Right hindlimb (tissue), 1 donor: ENCODE measurements at regions not wholly inside any gene's neighbourhood (a gene's known extent, or its start where the extent isn't known, plus 50 kb on each side); places are given as distances from the start of the nearest gene placed in this dataset.

Experiments
- DNase-seq: peaks from one replicate; pipeline ENCODE4 v3.0.0-alpha.2; 2018

DNA sequence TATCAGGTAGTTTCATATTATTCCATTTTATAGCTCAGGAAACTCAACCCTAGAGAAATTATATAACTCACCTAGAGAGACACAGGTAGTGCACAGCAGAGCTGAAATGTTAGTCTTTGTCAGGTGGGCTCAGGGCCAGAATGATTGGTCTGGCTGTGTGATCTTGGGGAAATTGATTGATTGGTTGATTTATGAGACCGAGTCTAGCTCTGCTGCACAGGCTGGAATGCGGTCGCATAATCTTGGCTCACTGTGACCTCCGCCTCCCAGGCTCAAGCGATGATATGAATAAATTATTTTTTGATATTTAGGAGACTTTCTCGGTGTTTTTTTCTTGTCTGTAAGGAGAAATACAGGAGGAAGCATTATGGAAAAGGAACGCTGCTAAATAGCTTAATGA, 239.9 kb upstream of the SLC10A2 start:
- no peak for DNase-seq

DNA sequence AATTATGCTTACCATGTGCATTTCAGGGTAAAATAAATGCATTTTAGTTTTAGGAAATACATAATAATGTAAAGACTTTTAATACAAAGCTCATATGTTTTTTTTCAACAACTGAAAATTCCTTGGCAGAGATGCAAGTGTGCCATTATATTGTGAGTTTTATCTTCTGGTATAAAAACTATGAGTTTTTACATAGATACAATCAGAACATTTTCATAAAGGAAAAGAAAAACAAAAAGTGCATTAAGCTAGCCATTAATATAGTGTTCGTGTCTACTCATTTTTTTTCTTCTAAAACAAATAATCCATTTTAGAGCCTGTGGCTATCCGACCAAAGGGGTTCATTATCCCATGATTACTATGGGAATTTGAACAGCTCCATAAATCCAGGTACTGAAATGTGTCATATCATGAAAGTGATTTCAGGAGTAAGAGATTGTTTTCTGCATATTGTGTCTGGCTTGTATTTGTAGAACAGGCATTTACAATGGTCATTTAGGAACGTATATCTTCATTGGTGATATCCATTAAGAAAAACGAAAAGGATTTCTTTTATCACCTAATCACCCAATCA, 236.9 kb upstream of the SLC10A2 start:
- no peak for DNase-seq

DNA sequence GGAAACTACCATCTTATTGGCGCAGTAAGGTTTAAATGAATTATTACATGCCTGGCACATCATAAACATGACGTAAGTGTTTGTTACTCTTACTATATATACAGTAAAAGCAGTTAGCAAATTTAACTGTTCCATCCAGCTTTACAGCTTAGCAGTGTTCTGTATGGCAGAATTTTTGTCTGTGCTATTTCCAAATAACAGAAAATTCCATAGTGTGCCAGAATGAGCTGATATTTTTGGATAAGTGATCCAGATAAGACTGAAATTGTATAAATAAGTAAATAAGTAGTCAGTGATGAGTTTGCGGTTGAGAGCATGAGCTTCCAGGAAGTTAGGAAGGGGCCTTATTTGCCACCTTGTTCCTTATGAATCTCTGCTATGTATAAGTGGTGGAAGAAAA, 236.5 kb upstream of the SLC10A2 start:
- no peak for DNase-seq

DNA sequence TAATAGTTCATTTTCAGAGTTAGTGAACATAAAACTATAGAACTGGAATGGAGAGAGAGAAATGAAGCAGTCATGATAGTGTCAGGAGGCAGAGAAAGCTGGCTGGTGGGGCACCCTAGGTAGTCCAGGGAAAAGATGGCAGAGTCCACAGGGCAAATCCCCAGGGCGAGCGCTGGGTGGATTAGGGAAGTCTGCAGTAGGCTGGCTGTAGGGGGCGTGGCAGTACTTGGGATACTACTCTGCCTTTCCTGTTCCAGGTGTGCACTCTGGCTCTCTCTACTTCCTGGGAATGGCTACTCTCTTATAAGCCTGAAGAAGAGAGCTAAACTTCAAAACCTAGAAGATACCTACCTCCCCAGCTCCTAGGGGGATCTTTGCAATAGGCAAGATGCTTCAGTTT, 232.9 kb upstream of the SLC10A2 start:
- DNase-seq: no peak

DNA sequence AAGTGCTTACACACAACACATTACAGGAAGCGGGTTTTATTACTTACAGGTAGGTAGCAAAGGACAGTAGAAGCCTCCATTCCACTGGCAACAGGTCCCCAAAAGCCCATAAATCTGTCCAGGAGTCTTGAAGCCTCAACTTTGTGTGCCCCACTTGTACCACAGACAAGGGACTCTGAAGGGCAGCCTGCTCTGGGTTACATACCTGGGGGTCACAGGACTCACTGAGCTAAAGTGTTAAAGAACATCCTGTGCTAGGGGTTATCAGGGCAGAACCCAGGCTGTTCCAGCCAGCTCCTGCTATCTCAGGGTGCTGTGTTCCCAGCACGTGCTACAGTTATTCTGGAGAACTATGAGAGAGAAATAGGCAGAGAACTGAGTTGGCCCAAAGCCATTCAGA, 230.9 kb upstream of the SLC10A2 start:
- DNase-seq: no peak

DNA sequence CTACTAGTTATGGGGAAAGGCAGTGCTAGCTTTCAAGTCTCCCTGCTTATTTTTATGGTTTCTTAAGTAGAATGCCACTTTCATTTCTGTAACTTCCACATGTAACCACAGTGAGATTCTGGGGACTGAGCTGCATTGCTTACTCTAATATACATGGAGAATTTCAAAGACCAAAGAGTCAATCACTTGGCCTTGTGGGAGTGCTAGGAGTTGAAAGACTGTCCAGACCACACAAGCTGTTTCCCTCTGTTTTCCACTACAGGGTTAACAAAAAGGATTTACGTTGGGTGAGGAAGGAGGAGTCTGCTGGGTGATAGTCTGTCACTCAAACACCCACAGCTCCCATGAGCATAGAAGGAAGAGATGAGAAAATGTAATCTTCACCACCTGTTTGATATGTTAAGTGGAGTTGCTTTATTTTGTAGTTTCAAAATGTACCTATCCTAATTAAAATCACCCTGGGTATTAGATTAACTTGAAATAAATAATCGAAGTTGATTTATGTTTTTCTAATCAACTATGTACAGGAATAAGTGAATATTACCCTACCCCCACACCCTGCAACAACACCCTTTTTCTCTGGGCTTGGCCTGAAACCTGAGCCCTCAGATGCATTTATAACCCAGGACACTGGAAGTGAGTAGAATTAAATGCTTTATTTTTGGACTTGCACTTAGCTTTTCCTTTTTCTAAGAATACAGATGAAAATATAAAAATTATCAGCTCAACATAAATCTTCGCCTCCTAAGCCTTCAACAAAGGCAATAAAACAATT, 225.8 kb upstream of the SLC10A2 start:
- DNase-seq: no peak

DNA sequence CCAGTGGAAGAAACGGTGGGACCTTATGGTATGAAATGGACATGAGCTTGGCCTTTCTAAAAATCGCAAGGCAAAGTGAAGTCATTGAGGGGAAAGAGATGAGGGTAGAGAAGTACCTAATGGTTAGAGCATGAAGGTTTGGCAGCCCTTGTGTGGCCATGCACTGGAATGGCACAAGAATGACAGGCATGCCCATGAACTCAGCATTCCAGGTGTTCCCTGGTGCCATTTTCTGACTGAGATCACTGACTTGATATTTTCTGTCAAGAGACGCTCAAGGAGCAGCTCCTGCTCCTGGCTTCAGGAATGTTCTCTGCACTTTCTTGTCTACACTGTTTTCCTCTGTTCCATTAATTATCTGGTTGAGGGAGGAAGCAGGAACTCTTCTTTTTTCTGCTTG, 225.0 kb upstream of the SLC10A2 start:
- DNase-seq: no peak

DNA sequence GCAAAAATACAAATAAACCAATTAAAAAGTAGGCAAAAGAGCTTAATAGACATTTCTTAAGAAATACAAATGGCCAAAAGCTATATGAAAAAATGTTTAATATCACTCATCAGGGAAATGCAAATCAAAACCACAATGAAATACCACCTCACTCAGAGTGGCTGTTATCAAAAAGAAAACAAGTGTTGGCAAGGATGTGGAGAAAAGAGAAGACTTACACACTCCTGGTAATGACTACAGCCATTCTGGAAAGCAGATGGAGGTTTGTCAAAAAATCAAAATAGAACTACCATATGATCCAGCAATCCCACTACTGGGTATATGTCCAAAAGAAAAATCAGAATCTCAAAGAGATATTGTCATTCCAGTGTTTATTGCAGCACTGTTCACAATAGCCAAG, 223.5 kb upstream of the SLC10A2 start:
- no peak for DNase-seq

DNA sequence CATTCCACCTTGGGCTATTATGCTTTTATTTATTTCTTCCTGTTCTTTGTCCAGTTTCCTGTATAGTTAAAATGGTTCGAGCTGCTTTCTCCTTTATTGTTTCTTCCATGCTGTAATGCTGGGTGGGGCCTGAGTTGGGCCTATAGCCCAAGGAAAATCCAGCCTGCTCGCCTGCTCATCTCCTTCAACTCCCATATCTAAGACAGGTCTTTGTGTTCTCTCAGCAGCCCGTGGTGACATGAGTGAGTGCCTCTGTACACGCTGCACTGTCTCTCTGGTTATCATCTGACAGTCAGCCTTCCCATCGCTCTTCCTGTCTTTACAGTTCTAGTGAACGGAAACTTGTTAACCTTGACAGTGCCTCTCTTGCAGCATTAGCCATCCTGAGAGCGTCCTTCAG, 221.9 kb upstream of the SLC10A2 start:
- DNase-seq: no peak

DNA sequence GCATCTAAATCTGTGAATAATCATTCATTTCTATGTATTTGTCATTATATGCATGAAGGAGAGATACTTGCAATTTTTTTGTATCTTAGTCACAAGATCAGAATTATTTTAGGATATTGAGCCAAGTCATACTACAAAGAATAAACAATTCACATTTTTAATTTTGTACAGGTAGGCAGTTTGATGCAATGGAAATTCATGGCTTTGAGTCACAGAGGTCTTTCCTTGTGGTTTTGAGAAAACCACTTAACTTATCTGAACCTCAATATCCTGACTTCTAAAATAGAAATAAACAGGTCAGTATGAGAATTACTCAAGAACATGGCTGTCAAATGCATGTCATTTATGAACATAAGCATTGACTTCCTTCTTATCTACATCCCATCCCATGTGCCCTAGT, 221.4 kb upstream of the SLC10A2 start:
- no peak for DNase-seq

DNA sequence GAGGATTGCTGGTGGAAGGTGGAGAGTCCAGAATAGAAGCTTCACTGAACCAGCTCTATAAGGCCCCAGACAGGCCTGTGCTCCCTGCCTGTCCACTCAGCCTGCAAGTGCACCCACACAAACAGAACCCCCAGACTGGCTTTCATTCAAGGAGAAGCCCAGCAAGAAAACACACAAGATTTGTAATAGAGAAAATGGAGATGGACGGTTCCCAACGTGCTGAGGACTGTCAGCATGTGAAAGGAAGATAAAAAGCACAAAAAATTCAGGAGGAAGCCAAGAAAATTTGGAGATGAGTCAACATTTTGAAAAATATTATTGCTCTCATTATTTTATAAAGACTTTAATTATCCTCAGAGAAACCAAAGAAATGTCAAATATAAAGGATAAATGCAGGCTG, 218.2 kb upstream of the SLC10A2 start:
- DNase-seq: no peak

DNA sequence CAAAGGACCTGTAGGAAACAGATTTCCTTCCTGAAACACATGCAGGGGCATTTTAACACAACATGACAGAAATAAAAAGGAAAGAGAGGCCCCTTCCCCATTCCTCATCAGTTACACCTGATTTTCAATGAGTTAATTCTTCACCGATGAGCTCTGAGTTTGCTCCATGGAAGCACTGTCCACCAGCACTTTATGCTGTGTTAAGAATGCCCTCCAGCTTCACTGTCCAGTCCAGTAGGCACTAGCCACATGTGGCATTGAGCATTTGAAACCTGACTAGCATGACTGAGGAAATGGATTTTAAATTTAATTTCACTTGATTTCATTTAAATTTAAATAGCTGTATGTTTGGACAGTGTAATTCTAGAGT, 217.2 kb upstream of the SLC10A2 start:
- DNase-seq: no peak

DNA sequence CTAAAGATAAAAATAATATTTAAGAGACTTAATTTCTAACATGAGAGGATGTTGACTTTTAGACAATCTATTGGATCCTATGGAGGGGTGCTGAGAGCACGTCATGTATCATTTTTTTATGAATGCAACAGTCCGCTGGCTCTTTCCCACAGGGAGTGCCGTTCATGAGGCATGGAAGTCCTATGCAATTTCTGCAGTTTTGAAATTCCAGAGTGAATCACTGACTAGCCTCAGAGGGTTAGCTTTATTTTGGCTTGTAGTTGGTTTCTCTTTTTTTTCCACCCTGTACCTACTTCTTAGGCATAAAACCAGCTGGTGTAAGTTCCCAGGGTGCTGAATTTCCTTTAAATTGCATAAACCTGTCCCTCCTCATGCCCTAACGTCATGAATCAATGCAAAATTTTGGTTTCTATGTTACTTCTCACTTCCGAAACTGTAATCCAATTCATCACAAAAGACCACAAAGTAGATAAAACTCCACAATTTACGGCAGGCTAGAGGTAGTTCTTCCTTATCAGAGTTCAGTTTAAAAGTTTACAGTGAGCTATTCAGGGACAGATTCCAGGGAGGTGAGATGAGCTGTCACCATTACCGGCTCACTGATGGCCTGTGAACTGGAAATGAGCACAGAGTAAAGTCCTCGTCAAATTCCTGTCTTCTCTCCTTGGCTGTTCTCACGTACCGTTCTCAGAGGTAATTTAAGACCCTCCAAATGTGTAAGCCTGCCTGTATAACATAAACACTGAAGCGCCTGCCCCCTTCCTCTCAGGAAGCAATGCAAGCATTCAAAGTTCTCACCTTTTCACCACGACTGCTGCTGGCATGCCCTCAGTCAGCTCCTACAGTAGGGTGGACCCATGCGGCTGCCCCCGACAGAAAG, 216.6 kb upstream of the SLC10A2 start:
- no peak for DNase-seq

DNA sequence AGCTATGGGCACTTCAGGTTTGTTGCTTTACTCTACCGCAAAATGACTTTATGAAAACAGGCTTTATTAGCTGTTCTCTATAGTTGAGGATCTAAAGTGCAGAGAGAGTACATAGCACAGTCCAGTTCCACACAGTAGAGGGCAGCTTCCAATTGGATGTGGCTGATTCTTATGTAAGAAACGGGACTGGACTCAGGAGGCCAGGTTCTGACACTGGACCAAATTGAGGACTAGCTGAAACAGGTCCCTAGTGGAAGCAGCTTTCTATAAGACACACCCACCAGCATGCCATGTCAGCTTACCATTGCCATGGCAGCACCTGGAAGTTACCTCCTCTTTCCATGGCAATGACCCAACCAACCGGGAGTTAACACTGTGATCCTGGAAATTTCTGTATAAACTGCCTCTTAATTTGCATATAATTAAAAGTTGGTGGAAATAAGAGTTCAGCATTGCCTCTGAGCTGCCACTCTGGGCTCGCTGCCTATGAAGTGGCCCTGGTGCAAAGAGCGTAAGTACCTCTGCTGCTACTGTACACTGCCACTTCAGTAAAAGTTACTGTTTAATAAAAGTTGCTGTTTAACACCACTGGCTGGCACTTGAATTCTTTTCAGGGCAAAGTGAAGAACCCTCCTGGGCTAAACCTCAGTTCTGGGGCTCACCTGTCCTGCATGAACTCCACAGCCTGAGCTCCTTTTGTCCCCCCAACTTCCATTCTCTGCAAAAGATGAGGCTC, 211.9 kb upstream of the SLC10A2 start:
- DNase-seq: no peak

DNA sequence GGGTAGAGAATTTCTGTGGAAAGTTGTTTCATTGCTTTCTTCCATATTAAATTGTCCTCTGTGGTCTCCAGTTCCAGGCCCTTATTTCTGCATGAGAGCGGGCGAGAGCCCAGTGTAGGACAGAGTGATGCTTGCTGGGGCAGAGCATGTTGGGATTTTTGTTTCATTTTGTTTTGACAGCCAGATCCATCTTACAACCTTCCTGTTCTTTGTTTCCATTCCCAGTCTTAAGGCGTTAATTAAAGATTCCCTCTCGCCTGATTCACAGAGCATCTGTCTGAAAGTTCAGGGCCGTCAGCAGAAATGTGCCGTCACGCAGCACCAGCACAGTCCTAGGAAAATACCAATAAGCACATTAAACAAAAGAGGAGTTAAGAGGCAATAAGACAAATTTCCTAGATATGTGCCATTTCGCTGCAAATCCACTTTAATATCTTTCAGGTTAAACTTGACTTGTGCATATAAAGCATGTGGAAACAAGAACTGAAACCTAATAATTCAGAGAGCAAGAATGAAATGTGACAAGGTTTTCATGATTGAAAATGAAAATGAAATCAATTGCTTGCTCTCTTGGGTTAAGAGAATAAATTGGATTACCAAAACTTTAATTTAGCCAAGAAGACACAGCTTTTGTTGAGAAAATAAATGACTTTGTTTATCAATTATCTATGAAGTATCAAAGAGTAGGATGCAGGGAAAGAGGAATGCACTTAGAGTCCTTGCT, 210.7 kb upstream of the SLC10A2 start:
- no peak for DNase-seq

DNA sequence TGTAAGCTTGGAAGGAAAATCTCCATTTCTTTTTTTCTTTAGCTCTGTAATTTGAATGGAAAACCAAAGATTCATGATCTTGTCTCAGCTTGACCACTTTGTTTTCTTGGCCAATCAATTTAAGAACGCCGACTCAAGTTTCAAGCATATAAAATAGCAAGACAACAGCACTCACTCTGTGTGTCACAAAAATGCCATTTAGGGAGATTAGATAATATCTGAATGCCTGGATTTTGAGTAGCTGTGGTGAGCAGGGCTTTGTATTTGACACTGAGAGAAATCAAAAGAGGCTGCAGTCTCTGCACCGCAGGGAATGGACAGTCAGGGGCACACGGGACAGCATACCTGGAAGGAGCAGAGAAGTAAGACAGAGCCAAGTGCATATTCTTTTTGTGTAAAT, 209.5 kb upstream of the SLC10A2 start:
- no peak for DNase-seq

DNA sequence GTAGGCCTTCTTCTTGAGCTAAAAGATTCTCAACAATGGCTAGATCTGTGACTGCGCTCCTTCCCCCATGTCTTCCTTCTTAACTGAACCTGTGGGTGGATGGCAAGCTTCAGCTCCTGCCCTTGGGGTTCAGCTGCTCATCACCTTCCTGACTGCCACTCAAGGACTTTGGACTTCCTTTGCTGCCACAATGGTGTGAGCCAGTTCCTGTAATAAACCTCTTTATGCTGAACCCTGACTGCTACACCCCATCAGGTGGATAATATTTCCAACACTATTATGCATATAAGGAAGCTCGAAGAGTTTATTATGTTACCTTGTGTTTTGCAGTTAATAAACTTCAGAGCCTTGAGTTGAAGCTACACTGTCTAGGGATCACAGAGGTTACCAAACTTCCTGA, 208.9 kb upstream of the SLC10A2 start:
- DNase-seq: no peak

DNA sequence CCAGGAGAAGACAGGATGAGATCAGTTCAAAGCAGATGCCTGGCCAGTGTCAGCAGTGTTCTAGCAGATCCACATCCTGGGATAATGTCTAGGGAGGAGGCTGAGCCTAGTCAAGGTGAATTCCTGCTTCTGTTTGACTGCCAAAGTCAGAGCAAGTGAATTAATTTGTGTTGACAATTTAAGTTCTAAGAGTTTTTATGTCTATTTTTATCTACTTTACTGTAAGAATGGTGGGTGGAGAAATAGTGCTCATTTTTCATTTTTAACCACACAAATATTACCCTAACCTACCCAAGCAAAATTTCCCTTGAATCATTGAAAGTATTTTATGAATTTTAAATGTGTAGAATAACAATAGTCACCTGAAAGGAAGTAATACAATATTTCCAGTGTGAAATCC, 207.6 kb upstream of the SLC10A2 start:
- DNase-seq: no peak

DNA sequence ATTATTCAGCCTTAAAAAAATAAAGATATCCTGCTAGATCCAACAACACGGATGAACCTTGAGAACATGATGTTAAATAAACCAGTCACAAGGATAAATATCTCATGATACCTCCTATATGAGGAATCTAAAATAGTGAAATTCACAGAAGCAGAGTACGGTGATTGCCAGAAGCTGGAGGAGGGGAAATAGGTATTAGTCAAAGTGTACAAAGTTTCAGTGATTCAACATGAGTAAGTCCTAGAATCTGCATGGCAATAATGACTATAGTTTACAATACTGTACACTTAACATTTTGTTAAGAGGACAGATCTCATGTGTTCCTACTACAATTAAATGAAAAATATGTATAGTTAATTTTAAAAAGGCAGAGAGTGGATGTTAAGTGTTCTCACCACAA, 206.6 kb upstream of the SLC10A2 start:
- DNase-seq: no peak

DNA sequence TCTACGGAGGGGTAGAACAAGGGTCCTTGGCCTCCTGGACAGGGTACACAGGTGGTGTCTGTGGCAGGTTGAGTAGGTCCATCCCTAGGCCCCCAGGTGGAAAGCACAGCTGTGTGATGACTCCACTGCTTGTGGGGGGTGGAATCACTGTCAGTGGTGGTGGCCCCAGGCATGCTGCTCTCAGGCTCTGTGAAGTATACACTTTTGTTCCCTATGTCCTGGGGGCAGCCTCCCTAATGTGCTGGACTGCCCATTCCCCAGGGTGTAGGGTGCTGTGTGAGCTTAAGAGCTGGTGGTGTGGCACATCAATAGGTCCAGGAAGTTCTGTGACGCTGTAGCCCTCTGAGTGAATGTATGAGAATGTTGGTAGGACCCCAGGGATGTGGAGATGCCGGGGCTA, 197.2 kb upstream of the SLC10A2 start:
- DNase-seq: no peak

DNA sequence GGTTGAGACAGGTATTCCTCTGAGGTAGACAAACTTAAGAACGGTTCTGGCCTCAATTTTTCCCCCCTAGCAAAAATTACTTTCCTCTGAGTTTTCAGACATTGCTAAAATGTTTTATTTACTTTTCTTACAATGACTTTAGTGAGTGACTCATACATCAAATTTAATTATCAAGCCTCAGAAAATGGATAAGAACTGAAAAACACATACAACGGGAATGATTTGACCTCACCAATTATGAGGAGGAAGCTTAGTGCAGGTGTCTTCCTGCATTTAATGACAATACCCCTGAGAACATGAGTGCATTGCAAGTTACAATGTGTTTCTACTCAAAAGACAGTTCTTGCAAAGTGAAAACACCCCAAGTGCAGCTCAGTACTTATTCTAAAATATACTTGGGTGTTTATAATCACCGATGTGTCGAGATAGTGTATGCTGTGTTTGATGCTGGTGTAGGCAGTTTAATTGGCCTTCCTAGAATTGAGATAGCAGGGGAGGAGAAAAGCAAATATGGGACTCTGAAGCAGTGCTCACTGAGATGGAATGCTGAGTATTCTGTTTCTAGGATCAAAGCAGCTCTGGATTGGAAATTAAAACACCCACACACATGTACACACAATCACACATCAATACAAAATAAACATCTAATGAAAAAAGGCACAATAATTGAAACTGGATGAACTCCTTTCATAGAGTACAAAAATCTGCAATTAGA, 189.5 kb upstream of the SLC10A2 start:
- DNase-seq: no peak

DNA sequence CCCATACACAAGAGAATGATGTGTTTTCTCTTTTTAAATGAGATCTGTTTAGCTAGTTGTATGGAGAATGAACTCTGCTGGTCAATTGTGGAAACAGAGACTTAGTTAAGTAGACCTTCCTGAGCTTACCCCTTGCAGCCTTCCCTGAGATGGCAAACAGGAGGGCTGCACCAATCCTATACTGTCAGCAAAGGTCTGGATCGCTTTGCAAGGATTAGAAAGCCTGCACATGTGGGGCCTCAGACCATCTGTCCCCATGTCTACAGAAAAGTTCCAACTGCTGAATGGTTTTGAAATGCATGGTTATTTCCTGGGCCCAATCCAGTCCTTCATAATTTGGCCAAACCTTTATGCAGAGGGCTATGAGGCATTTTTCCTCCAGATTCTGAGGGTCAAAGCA, 183.9 kb upstream of the SLC10A2 start:
- DNase-seq: no peak
